PC-3 (cell line): ENCODE measurements at regions not wholly inside any gene's neighbourhood (a gene's known extent, or its start where the extent isn't known, plus 50 kb on each side); places are given as distances from the start of the nearest gene placed in this dataset.

Source experiments
- EZH2 ChIP-seq: fragments of 300-600 bp; sonication (generic); IDR thresholded peaks from one replicate; pipeline ENCODE4 v1.6.1; 2017; ENCODE audit warnings: antibody characterized with exemption, mild to moderate bottlenecking, low read length; ENCODE audit not compliant: unreplicated experiment
- TF ChIP-seq, protein P1 (sequence below): fragments of 300-600 bp; sonication (generic); conservative IDR thresholded peaks from 2 replicates; pipeline ENCODE4 v1.5.1; 2017; ENCODE audit warnings: antibody characterized with exemption, low read depth, mild to moderate bottlenecking, low read length

DNA sequence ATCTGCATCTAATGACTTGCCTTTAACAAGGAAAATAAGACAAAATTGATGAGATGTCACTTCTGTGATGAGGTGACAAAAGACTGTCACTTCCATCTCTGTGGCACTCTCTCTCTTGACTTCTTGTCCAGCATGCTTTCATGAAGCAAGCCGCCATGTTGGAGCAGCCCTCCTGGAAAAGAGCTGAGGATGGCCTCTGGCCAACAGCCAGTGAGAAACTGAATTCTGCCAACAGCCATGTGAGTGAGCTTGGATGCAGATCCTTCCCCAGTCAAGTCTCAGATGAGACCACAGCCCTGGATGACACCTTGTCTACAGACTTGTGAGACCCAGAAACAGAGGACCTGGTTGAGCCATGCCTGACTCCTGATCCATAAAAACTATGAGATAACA is 412.6 kb upstream of the SHH start:
- TF ChIP-seq, protein P1, sequence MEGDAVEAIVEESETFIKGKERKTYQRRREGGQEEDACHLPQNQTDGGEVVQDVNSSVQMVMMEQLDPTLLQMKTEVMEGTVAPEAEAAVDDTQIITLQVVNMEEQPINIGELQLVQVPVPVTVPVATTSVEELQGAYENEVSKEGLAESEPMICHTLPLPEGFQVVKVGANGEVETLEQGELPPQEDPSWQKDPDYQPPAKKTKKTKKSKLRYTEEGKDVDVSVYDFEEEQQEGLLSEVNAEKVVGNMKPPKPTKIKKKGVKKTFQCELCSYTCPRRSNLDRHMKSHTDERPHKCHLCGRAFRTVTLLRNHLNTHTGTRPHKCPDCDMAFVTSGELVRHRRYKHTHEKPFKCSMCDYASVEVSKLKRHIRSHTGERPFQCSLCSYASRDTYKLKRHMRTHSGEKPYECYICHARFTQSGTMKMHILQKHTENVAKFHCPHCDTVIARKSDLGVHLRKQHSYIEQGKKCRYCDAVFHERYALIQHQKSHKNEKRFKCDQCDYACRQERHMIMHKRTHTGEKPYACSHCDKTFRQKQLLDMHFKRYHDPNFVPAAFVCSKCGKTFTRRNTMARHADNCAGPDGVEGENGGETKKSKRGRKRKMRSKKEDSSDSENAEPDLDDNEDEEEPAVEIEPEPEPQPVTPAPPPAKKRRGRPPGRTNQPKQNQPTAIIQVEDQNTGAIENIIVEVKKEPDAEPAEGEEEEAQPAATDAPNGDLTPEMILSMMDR, result no peak
- no peak for TF ChIP-seq EZH2
